ENCODE measurements at regions not wholly inside any gene's neighbourhood (a gene's known extent, or its start where the extent isn't known, plus 50 kb on each side); places are given as distances from the start of the nearest gene placed in this dataset.

GRCh38 chr2:52676056-52676455 is 1091.5 kb upstream of the CHAC2 start:
- TF ChIP-seq, protein P1, sequence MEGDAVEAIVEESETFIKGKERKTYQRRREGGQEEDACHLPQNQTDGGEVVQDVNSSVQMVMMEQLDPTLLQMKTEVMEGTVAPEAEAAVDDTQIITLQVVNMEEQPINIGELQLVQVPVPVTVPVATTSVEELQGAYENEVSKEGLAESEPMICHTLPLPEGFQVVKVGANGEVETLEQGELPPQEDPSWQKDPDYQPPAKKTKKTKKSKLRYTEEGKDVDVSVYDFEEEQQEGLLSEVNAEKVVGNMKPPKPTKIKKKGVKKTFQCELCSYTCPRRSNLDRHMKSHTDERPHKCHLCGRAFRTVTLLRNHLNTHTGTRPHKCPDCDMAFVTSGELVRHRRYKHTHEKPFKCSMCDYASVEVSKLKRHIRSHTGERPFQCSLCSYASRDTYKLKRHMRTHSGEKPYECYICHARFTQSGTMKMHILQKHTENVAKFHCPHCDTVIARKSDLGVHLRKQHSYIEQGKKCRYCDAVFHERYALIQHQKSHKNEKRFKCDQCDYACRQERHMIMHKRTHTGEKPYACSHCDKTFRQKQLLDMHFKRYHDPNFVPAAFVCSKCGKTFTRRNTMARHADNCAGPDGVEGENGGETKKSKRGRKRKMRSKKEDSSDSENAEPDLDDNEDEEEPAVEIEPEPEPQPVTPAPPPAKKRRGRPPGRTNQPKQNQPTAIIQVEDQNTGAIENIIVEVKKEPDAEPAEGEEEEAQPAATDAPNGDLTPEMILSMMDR (IDR thresholded peaks at IDR 0.05; ENCODE audit: control insufficient read depth, extremely low read depth, insufficient read depth), result no peak
- no peak overlapping the region for H3K4me3 ChIP-seq (ENCODE audit: low read depth, low read length)
- DNase-seq (ENCODE audit: low read depth), result no peak

GRCh38 chr2:52668724-52669123 is 1098.9 kb upstream of the CHAC2 start:
- DNase-seq (ENCODE audit: low read depth), result no peak
- TF ChIP-seq, protein P1 (IDR thresholded peaks at IDR 0.05; ENCODE audit: control insufficient read depth, extremely low read depth, insufficient read depth), result no peak

DNA sequence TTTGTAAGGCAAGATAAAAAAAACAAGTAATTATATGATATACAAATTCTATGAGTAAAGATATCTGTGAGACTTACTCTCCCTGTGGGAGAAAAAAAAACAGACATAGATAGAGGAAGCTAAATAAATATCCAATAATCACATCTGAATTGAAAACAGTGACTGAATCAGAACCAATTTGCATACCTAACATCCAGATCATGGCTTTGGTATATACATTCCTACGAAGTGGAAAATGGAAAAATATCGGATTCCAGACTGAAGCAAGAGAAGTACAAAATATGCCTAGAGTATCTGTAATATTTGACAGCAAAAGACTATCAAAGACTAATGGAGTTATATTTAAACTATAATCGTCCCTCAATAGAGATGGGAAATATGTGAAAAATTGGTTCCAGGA is 1108.1 kb upstream of the CHAC2 start:
- TF ChIP-seq, protein P1 (IDR thresholded peaks at IDR 0.05; ENCODE audit: control insufficient read depth, extremely low read depth, insufficient read depth), result no peak
- H3K4me3 ChIP-seq (ENCODE audit: low read depth, low read length), result no peak overlapping the region
- no peak for DNase-seq (ENCODE audit: low read depth)

More at GRCh38 chr2:52668724-52669123, 1098.9 kb upstream of the CHAC2 start:
- no peak overlapping the region for H3K4me3 ChIP-seq (ENCODE audit: low read depth, low read length)

GRCh38 chr2:52658598-52658997 is 1109.0 kb upstream of the CHAC2 start:
- TF ChIP-seq, protein P1 (IDR thresholded peaks at IDR 0.05; ENCODE audit: control insufficient read depth, extremely low read depth, insufficient read depth), result no peak
- H3K4me3 ChIP-seq (ENCODE audit: low read depth, low read length), result no peak overlapping the region
- no peak for DNase-seq (ENCODE audit: low read depth)

DNA sequence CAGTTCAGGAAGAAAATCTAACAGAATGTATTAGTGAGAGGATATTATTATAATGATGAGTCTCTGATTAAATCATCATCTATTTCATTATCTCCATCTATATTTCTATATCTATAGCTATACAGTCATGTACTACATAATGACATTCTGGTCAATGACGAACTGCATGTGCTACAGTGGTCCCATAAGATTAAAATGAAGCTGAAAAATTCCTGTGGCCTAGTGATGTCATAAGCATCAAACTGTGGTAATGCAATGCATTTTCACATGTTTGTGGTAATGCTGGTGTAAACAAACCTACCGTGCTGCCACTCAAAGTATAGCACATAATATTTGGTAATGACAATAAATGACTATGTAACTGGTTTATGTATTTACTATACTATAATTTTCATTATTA is 1127.9 kb upstream of the CHAC2 start:
- DNase-seq (ENCODE audit: low read depth), result no peak
- TF ChIP-seq, protein P1 (IDR thresholded peaks at IDR 0.05; ENCODE audit: control insufficient read depth, extremely low read depth, insufficient read depth), result no peak
- no peak overlapping the region for H3K4me3 ChIP-seq (ENCODE audit: low read depth, low read length)

DNA sequence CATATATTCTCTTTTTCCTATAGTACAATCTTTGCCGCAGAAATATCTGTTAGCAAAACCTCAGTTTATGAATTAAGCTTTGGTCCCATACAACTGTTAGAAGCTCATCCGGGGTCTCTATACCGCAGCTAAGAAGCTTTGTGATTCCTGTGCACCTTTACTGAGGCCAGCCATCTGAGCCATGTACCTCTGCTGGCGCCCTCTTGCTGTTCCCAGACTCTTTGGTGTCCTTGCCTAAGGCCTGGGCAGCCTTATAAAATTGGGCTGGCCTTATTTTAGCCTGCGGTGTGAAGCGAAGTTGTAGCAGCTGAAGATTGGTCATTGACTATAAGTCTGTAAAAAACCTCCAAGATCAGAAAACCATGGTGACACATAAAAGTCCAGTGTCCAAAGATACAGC is 1135.1 kb upstream of the CHAC2 start:
- H3K4me3 ChIP-seq (ENCODE audit: low read depth, low read length), result no peak overlapping the region
- no peak for DNase-seq (ENCODE audit: low read depth)
- TF ChIP-seq, protein P1 (IDR thresholded peaks at IDR 0.05; ENCODE audit: control insufficient read depth, extremely low read depth, insufficient read depth), result no peak

DNA sequence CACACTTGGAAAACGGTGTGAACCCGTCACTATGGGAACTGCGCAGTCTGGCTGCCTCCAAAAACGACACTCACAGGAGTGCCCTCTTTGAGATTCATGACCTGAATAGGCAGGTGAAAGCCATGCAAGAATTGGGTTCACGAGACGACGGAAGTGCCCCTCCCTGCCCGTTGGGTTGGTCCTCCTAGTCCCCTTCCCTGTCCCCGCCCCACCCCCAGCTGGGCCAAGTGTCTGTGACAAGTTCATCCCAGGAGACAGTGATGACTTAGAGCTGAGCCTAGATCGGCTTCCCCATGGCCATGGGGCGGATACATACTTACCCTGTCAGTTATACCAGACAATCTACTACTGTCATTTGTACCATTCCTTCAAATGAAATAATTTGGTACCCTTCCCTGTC is 1137.7 kb upstream of the CHAC2 start:
- no peak overlapping the region for H3K4me3 ChIP-seq (ENCODE audit: low read depth, low read length)
- no peak for DNase-seq (ENCODE audit: low read depth)
- TF ChIP-seq, protein P1 (IDR thresholded peaks at IDR 0.05; ENCODE audit: control insufficient read depth, extremely low read depth, insufficient read depth), result no peak

All from LNCaP clone FGC (cell line).